ENCODE measurements at regions not wholly inside any gene's neighbourhood (a gene's known extent, or its start where the extent isn't known, plus 50 kb on each side); places are given as distances from the start of the nearest gene placed in this dataset.
"Not testable (repeated sequence)": the region's sequence is repeated elsewhere in the genome, so short reads cannot be mapped to it uniquely, and the experiment has no call there.

GRCh38 chr6:48610846-48611245, 499.8 kb upstream of the PTCHD4 start:
- Mint-ChIP-seq H3K4me1 (ENCODE audit: low read depth) (no peaks in the 10 kb centered on the region), H3K4me3 (no peak overlapping the region), H3K27me3 (ENCODE audit: insufficient read depth) (no peaks in the 10 kb centered on the region; the same call in 1 of the 2 replicates), H3K9me3 (no peaks in the 10 kb centered on the region), H3K27ac (no peak overlapping the region), H3K36me3 (ENCODE audit: low read depth) (no peaks in the 10 kb centered on the region)
- TF ChIP-seq CTCF (IDR thresholded peaks at IDR 0.05) = no peak
- no peak for DNase-seq

- H3K4me1 Mint-ChIP-seq (ENCODE audit: low read depth) = no peaks in the 10 kb centered on the region
- TF ChIP-seq CTCF (IDR thresholded peaks at IDR 0.05) = no peak
- no peak for DNase-seq
These were observed 495.6 kb upstream of the PTCHD4 start for GRCh38 chr6:48606618-48607017.

GRCh38 chr6:48597951-48598350, 487.0 kb upstream of the PTCHD4 start:
- Mint-ChIP-seq H3K36me3 (ENCODE audit: low read depth) (no peaks in the 10 kb centered on the region), H3K27me3 (ENCODE audit: insufficient read depth) (peaks cover under 1% of the 10 kb centered on the region; the same call in 1 of the 2 replicates), H3K4me1 (ENCODE audit: low read depth) (no peaks in the 10 kb centered on the region), H3K27ac (no peak overlapping the region), H3K4me3 (no peak overlapping the region), H3K9me3 (no peaks in the 10 kb centered on the region)
- no peak for DNase-seq
- no peak for TF ChIP-seq CTCF (IDR thresholded peaks at IDR 0.05)

More at GRCh38 chr6:48606618-48607017, 495.6 kb upstream of the PTCHD4 start:
- Mint-ChIP-seq H3K27me3 (ENCODE audit: insufficient read depth) (0 out of 2 replicates have a peak, but pooled peaks cover 2% of the 10 kb centered on the region), H3K27ac (no peak overlapping the region), H3K4me3 (no peak overlapping the region), H3K9me3 (no peaks in the 10 kb centered on the region), H3K36me3 (ENCODE audit: low read depth) (no peaks in the 10 kb centered on the region)

- H3K4me3 Mint-ChIP-seq = no peak overlapping the region
- no peaks in the 10 kb centered on the region; the same call in 1 of the 2 replicates for H3K27me3 Mint-ChIP-seq (ENCODE audit: insufficient read depth)
- H3K4me1 Mint-ChIP-seq (ENCODE audit: low read depth) = no peaks in the 10 kb centered on the region
- no peaks in the 10 kb centered on the region for H3K36me3 Mint-ChIP-seq (ENCODE audit: low read depth)
- no peaks in the 10 kb centered on the region; the same call in 1 of the 2 replicates for H3K9me3 Mint-ChIP-seq
- no peak for TF ChIP-seq CTCF (IDR thresholded peaks at IDR 0.05)
- no peak for DNase-seq
- H3K27ac Mint-ChIP-seq = no peak overlapping the region
These were observed 485.8 kb upstream of the PTCHD4 start for GRCh38 chr6:48596830-48597229.

- not testable (repeated sequence) for H3K9me3 Mint-ChIP-seq; DNase-seq; H3K4me3 Mint-ChIP-seq; H3K27me3 Mint-ChIP-seq (ENCODE audit: insufficient read depth); H3K4me1 Mint-ChIP-seq (ENCODE audit: low read depth); H3K27ac Mint-ChIP-seq; H3K36me3 Mint-ChIP-seq (ENCODE audit: low read depth)
These were observed 480.2 kb upstream of the PTCHD4 start for GRCh38 chr6:48591158-48591557.

GRCh38 chr6:48584846-48585245, 473.8 kb upstream of the PTCHD4 start:
- no peak for DNase-seq
- Mint-ChIP-seq H3K27ac (no peak overlapping the region), H3K27me3 (ENCODE audit: insufficient read depth) (peaks cover 2% of the 10 kb centered on the region; the same call in 1 of the 2 replicates), H3K9me3 (no peaks in the 10 kb centered on the region), H3K4me3 (no peak overlapping the region), H3K4me1 (ENCODE audit: low read depth) (no peaks in the 10 kb centered on the region), H3K36me3 (ENCODE audit: low read depth) (no peaks in the 10 kb centered on the region)
- no peak for TF ChIP-seq CTCF (IDR thresholded peaks at IDR 0.05)
